NCI-H446 (cell line): ENCODE measurements at regions not wholly inside any gene's neighbourhood (a gene's known extent, or its start where the extent isn't known, plus 50 kb on each side); places are given as distances from the start of the nearest gene placed in this dataset.
"Not testable (repeated sequence)": the region's sequence is repeated elsewhere in the genome, so short reads cannot be mapped to it uniquely, and the experiment has no call there.

Source experiments
- DNase-seq, 2 experiments: peaks; one replicate each; lab custom pipeline; 2025; lab: John Stamatoyannopoulos, UW

GRCh38 chr21:9572782-9573181 lies 948.6 kb upstream of the TPTE start:
- DNase-seq: not testable (repeated sequence)

GRCh38 chr21:9573528-9573927 lies 947.9 kb upstream of the TPTE start:
- not testable (repeated sequence) for DNase-seq

- not testable (repeated sequence) for DNase-seq
Observed at GRCh38 chr21:9579275-9579674, 942.1 kb upstream of the TPTE start.

GRCh38 chr21:9587941-9588340 lies 933.4 kb upstream of the TPTE start:
- not testable (repeated sequence) for DNase-seq

- DNase-seq: not testable (repeated sequence)
Observed at GRCh38 chr21:9592591-9592990, 928.8 kb upstream of the TPTE start.

GRCh38 chr21:9593646-9594045 lies 927.7 kb upstream of the TPTE start:
- DNase-seq: not testable (repeated sequence)

GRCh38 chr21:9614011-9614410 lies 907.4 kb upstream of the TPTE start:
- not testable (repeated sequence) for DNase-seq

- not testable (repeated sequence) for DNase-seq
Observed at GRCh38 chr21:9621121-9621793, 900.1 kb upstream of the TPTE start.

- DNase-seq: not testable (repeated sequence)
Observed at GRCh38 chr21:9628051-9628450, 893.3 kb upstream of the TPTE start.

GRCh38 chr21:9647409-9647808 lies 874.0 kb upstream of the TPTE start:
- DNase-seq: not testable (repeated sequence)

- DNase-seq: not testable (repeated sequence)
Observed at GRCh38 chr21:9648331-9648730, 873.1 kb upstream of the TPTE start.

- DNase-seq: not testable (repeated sequence)
Observed at GRCh38 chr21:9648947-9649720, 872.2 kb upstream of the TPTE start.

- not testable (repeated sequence) for DNase-seq
Observed at GRCh38 chr21:9652819-9653218, 868.6 kb upstream of the TPTE start.

- not testable (repeated sequence) for DNase-seq
Observed at GRCh38 chr21:9655221-9655620, 866.2 kb upstream of the TPTE start.

- DNase-seq: not testable (repeated sequence)
Observed at GRCh38 chr21:9656455-9656854, 864.9 kb upstream of the TPTE start.

GRCh38 chr21:9657779-9658178 lies 863.6 kb upstream of the TPTE start:
- DNase-seq: not testable (repeated sequence)

- not testable (repeated sequence) for DNase-seq
Observed at GRCh38 chr21:9659877-9660276, 861.5 kb upstream of the TPTE start.

GRCh38 chr21:9663914-9664729 lies 857.3 kb upstream of the TPTE start:
- DNase-seq: not testable (repeated sequence)

GRCh38 chr21:9675811-9676210 lies 845.6 kb upstream of the TPTE start:
- DNase-seq: not testable (repeated sequence)

GRCh38 chr21:9679029-9679428 lies 842.4 kb upstream of the TPTE start:
- DNase-seq: not testable (repeated sequence)

GRCh38 chr21:9688945-9689344 lies 832.4 kb upstream of the TPTE start:
- not testable (repeated sequence) for DNase-seq

GRCh38 chr21:9690981-9691380 lies 830.4 kb upstream of the TPTE start:
- not testable (repeated sequence) for DNase-seq
